ENCODE measurements at regions not wholly inside any gene's neighbourhood (a gene's known extent, or its start where the extent isn't known, plus 50 kb on each side); places are given as distances from the start of the nearest gene placed in this dataset.

DNA sequence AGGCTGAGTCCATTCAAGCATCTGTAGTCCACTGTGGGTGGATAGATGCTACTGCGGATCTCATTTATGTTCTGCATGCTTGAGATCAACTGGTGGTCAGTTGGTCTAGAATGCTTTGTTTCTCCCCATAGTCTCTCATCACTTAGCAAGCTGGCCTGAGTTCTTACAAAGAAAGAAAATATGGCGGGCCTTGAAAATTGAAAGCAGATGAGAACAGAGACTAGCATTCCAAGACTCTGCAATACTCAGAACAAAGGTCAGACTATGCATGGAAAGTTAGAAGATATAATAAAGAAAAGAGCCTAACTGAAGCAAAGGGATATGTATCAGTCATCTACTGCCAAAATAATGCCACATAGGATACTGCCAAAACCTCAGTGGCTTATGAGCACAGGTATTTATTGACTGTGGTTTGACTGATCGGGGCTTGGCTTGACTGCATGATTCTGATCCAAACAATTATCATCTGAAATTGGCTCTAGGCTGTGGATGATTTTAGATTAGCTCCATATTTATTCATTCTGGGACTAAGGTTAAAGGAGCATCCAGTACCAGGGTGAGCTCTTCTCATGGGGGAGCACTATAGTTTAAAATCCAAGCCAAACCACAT lies 258.9 kb downstream of the TAF11L14 start:
- Histone ChIP-seq H3K36me3 (ENCODE audit: control insufficient read depth, insufficient read depth, low read length) (no peaks in the 10 kb centered on the region), H3K4me1 (ENCODE audit: control insufficient read depth, insufficient read depth, low read length) (no peaks in the 10 kb centered on the region), H3K9me3 (ENCODE audit: control insufficient read depth, insufficient read depth, low read depth, low read length) (no peaks in the 10 kb centered on the region), H3K4me3 (ENCODE audit: low read depth in 2 of 2, low read length in 2 of 2) (no peak overlapping the region), H3K27me3 (ENCODE audit: control insufficient read depth, insufficient read depth, low read length) (no peaks in the 10 kb centered on the region), H3K27ac (ENCODE audit: low read length) (no peak overlapping the region)
- CTCF ChIA-PET = no interaction called here
- BruUV-seq (replicated peaks) = no TSS peak
- POLR2A ChIA-PET = interaction anchor here (0.6 kb wide), 1 partner anchor 1674 kb away, joined by 3 read pairs; no protein-coding TSS in a partner anchor
- in situ Hi-C loops (cut with HindIII; ENCODE audit: low pct_unique_long_range_greater_than_20kb, low sequenced_read_pairs) (no loop called here), intact Hi-C loops (cut with micrococcal nuclease; ENCODE audit: unreplicated experiment) (no loop called here)
- TF ChIP-seq SIN3A (IDR thresholded peaks at IDR 0.05; ENCODE audit: borderline replicate concordance, insufficient read depth, low read depth, low read length) = no peak
- TF ChIP-seq POLR2AphosphoS5 (IDR thresholded peaks at IDR 0.05; ENCODE audit: low read depth, low read length) = no peak
- TF ChIP-seq, protein P1, sequence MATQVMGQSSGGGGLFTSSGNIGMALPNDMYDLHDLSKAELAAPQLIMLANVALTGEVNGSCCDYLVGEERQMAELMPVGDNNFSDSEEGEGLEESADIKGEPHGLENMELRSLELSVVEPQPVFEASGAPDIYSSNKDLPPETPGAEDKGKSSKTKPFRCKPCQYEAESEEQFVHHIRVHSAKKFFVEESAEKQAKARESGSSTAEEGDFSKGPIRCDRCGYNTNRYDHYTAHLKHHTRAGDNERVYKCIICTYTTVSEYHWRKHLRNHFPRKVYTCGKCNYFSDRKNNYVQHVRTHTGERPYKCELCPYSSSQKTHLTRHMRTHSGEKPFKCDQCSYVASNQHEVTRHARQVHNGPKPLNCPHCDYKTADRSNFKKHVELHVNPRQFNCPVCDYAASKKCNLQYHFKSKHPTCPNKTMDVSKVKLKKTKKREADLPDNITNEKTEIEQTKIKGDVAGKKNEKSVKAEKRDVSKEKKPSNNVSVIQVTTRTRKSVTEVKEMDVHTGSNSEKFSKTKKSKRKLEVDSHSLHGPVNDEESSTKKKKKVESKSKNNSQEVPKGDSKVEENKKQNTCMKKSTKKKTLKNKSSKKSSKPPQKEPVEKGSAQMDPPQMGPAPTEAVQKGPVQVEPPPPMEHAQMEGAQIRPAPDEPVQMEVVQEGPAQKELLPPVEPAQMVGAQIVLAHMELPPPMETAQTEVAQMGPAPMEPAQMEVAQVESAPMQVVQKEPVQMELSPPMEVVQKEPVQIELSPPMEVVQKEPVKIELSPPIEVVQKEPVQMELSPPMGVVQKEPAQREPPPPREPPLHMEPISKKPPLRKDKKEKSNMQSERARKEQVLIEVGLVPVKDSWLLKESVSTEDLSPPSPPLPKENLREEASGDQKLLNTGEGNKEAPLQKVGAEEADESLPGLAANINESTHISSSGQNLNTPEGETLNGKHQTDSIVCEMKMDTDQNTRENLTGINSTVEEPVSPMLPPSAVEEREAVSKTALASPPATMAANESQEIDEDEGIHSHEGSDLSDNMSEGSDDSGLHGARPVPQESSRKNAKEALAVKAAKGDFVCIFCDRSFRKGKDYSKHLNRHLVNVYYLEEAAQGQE (IDR thresholded peaks at IDR 0.05; ENCODE audit: insufficient read depth in 1 of 2, low read depth in 2 of 2, low read length in 1 of 2) = no peak
- TF ChIP-seq TCF7L2 (IDR thresholded peaks at IDR 0.05; ENCODE audit: low read depth, low read length) = no peak
- TF ChIP-seq, protein P2, sequence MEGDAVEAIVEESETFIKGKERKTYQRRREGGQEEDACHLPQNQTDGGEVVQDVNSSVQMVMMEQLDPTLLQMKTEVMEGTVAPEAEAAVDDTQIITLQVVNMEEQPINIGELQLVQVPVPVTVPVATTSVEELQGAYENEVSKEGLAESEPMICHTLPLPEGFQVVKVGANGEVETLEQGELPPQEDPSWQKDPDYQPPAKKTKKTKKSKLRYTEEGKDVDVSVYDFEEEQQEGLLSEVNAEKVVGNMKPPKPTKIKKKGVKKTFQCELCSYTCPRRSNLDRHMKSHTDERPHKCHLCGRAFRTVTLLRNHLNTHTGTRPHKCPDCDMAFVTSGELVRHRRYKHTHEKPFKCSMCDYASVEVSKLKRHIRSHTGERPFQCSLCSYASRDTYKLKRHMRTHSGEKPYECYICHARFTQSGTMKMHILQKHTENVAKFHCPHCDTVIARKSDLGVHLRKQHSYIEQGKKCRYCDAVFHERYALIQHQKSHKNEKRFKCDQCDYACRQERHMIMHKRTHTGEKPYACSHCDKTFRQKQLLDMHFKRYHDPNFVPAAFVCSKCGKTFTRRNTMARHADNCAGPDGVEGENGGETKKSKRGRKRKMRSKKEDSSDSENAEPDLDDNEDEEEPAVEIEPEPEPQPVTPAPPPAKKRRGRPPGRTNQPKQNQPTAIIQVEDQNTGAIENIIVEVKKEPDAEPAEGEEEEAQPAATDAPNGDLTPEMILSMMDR (IDR thresholded peaks at IDR 0.05) = no peak
- no peak for ATAC-seq
- DNase-seq (ENCODE audit: low read depth, low spot score) = no peak

DNA sequence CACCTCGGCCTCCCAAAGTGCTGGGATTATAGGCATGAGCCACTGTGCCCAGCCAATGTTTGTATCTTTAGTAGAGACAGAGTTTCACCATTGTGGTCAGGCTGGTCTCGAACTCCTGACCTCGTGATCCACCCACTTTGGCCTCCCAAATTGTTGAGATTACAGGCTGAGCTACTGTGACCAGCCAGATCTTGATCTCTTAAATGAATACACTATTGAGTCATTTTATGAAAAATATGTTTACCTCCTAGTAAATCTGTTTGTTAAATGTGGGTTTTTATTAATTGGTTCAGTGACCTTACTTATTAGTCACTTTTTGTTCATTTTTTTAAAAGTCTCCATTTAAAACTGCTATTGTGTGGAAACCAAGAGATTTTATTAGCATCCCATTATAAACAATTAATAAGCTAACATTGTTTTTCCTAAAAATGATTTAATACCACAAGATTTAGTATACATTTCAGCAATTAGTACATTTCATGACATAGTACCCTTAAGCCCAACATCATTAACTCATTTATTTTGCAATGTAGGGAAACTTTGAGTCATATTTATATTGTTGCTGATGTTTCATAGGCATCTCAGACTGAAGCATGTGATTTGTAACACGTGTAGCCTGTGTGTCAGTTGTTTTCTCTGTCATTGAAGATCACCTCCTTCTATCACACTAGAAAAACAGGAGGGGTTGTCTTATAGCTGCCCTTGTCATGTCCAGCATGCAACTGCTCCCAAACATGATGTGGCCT lies 261.2 kb downstream of the TAF11L14 start:
- no peaks in the 10 kb centered on the region for H3K36me3 ChIP-seq (ENCODE audit: control insufficient read depth, insufficient read depth, low read length)
- TF ChIP-seq, protein P1 (IDR thresholded peaks at IDR 0.05; ENCODE audit: insufficient read depth in 1 of 2, low read depth in 2 of 2, low read length in 1 of 2) = no peak
- TF ChIP-seq POLR2AphosphoS5 (IDR thresholded peaks at IDR 0.05; ENCODE audit: low read depth, low read length) = no peak
- TF ChIP-seq TCF7L2 (IDR thresholded peaks at IDR 0.05; ENCODE audit: low read depth, low read length) = no peak
- TF ChIP-seq, protein P2 (IDR thresholded peaks at IDR 0.05) = no peak
- no peak for TF ChIP-seq SIN3A (IDR thresholded peaks at IDR 0.05; ENCODE audit: borderline replicate concordance, insufficient read depth, low read depth, low read length)
- intact Hi-C loops (cut with micrococcal nuclease; ENCODE audit: unreplicated experiment) (no loop called here), in situ Hi-C loops (cut with HindIII; ENCODE audit: low pct_unique_long_range_greater_than_20kb, low sequenced_read_pairs) (no loop called here)
- ChIA-PET POLR2A (no interaction called here), CTCF (no interaction called here)
- peak; percentile 15 for DNase-seq (ENCODE audit: low read depth, low spot score)
- no TSS peak for BruUV-seq (replicated peaks)
- H3K4me1 ChIP-seq (ENCODE audit: control insufficient read depth, insufficient read depth, low read length) = no peaks in the 10 kb centered on the region
- H3K9me3 ChIP-seq (ENCODE audit: control insufficient read depth, insufficient read depth, low read depth, low read length) = no peaks in the 10 kb centered on the region
- no peak overlapping the region for H3K4me3 ChIP-seq (ENCODE audit: low read depth in 2 of 2, low read length in 2 of 2)
- no peak overlapping the region for H3K27ac ChIP-seq (ENCODE audit: low read length)
- no peaks in the 10 kb centered on the region for H3K27me3 ChIP-seq (ENCODE audit: control insufficient read depth, insufficient read depth, low read length)
- no peak for ATAC-seq
